Inflammatory macrophage (primary cell): ENCODE measurements at regions not wholly inside any gene's neighbourhood (a gene's known extent, or its start where the extent isn't known, plus 50 kb on each side); places are given as distances from the start of the nearest gene placed in this dataset.

Experiments used
- DNase-seq, 2 donors: peaks; one replicate each; pipeline ENCODE4 v3.0.0-alpha.2; 2020 to 2022

- DNase-seq = no peak
These were observed 286.1 kb upstream of the TPM1 start for GRCh38 chr15:62756326-62756994.

- DNase-seq = no peak
These were observed 285.6 kb upstream of the TPM1 start for GRCh38 chr15:62756995-62757360.

GRCh38 chr15:62757535-62757934 is 285.0 kb upstream of the TPM1 start:
- no peak for DNase-seq

GRCh38 chr15:62758126-62758951 is 284.2 kb upstream of the TPM1 start:
- no peak for DNase-seq

- DNase-seq = no peak
These were observed 283.6 kb upstream of the TPM1 start for GRCh38 chr15:62758952-62759349.

- DNase-seq = no peak
These were observed 282.0 kb upstream of the TPM1 start for GRCh38 chr15:62760538-62760937.

GRCh38 chr15:62765916-62766315 is 276.6 kb upstream of the TPM1 start:
- DNase-seq = no peak

GRCh38 chr15:62766599-62766998 is 275.9 kb upstream of the TPM1 start:
- DNase-seq = no peak

GRCh38 chr15:62769604-62770003 is 272.9 kb upstream of the TPM1 start:
- DNase-seq = no peak

- DNase-seq = no peak
These were observed 272.4 kb upstream of the TPM1 start for GRCh38 chr15:62770111-62770660.

GRCh38 chr15:62770752-62771151 is 271.8 kb upstream of the TPM1 start:
- no peak for DNase-seq

- no peak for DNase-seq
These were observed 271.3 kb upstream of the TPM1 start for GRCh38 chr15:62771234-62771633.

- DNase-seq = no peak
These were observed 269.0 kb upstream of the TPM1 start for GRCh38 chr15:62773369-62774165.

GRCh38 chr15:62775932-62776331 is 266.6 kb upstream of the TPM1 start:
- no peak for DNase-seq

- DNase-seq = no peak
These were observed 264.9 kb upstream of the TPM1 start for GRCh38 chr15:62777671-62778070.

GRCh38 chr15:62779036-62779770 is 263.3 kb upstream of the TPM1 start:
- peak; percentile 44 to 45 for DNase-seq

GRCh38 chr15:62779899-62780298 is 262.6 kb upstream of the TPM1 start:
- DNase-seq = no peak

GRCh38 chr15:62781081-62781497 is 261.5 kb upstream of the TPM1 start:
- DNase-seq = no peak

GRCh38 chr15:62782071-62782841 is 260.3 kb upstream of the TPM1 start:
- DNase-seq = peak; percentile 68 to 72

GRCh38 chr15:62782896-62783295 is 259.7 kb upstream of the TPM1 start:
- DNase-seq = no peak

- no peak for DNase-seq
These were observed 259.1 kb upstream of the TPM1 start for GRCh38 chr15:62783303-62783957.
